ENCODE measurements at regions not wholly inside any gene's neighbourhood (a gene's known extent, or its start where the extent isn't known, plus 50 kb on each side); places are given as distances from the start of the nearest gene placed in this dataset.

DNA sequence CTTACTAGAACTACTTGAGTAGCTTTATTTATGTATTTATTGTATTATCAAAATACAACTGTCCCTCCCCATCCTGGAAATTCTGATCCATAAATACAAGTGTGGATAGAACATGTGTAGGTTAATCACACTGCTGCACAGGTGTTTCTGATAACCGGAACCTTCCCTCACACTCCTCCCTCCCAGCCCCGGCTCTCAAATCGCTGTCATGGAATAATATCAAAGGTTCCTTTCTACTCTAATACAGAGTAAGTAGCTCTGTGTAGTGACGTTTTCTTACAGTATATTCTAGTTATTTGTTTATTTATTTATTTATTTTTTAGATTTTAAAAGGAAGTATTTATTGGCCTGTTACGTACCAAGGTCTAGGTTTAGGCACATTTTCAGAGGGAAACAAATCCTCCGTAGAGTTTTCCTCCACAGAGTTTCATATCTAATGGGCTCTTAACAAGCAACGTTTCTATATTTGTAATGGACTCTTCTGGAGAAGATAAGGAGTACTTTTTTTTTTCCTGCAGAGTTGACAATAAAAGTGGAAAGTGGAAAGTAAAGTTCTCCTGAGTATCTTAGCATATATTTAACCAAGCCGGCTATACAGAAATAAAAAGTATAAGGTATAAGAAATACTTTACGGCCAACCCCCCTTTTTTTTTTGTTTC, 129.0 kb upstream of the CARD18 start:
- BruUV-seq (replicated peaks), result no TSS peak
- H3K79me2 ChIP-seq (ENCODE audit: insufficient read depth, low read depth, low read length), result no peaks in the 10 kb centered on the region
- no peak overlapping the region for H2AFZ ChIP-seq (ENCODE audit: low read length)
- TF ChIP-seq EZH2phosphoT487 (IDR thresholded peaks at IDR 0.05; ENCODE audit: borderline replicate concordance, low read depth, low read length), result no peak
- TF ChIP-seq, protein P1, sequence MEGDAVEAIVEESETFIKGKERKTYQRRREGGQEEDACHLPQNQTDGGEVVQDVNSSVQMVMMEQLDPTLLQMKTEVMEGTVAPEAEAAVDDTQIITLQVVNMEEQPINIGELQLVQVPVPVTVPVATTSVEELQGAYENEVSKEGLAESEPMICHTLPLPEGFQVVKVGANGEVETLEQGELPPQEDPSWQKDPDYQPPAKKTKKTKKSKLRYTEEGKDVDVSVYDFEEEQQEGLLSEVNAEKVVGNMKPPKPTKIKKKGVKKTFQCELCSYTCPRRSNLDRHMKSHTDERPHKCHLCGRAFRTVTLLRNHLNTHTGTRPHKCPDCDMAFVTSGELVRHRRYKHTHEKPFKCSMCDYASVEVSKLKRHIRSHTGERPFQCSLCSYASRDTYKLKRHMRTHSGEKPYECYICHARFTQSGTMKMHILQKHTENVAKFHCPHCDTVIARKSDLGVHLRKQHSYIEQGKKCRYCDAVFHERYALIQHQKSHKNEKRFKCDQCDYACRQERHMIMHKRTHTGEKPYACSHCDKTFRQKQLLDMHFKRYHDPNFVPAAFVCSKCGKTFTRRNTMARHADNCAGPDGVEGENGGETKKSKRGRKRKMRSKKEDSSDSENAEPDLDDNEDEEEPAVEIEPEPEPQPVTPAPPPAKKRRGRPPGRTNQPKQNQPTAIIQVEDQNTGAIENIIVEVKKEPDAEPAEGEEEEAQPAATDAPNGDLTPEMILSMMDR (conservative IDR thresholded peaks at IDR 0.05; ENCODE audit: low read length), result no peak
- POLR2A ChIA-PET, result no interaction called here
- H3K4me1 ChIP-seq (ENCODE audit: insufficient read depth, low read length, poor library complexity, severe bottlenecking), result no peaks in the 10 kb centered on the region
- intact Hi-C loops (cut with micrococcal nuclease; ENCODE audit: unreplicated experiment), result no loop called here
- CTCF ChIA-PET (ENCODE audit: unreplicated experiment), result no interaction called here
- no peaks in the 10 kb centered on the region for H3K36me3 ChIP-seq (ENCODE audit: insufficient read depth, low read length)
- no peak overlapping the region for H3K27ac ChIP-seq (ENCODE audit: low read depth, low read length, poor library complexity, severe bottlenecking)
- no peak overlapping the region for H3K4me3 ChIP-seq (ENCODE audit: low read depth, low read length, poor library complexity, severe bottlenecking)
- no peaks in the 10 kb centered on the region for H3K9me2 ChIP-seq (ENCODE audit: insufficient read depth, low read length)
- no peaks in the 10 kb centered on the region for H3K9me3 ChIP-seq (ENCODE audit: low read length)
- no peak for DNase-seq (ENCODE audit: low spot score)
- H3K4me2 ChIP-seq (ENCODE audit: low read length), result no peak overlapping the region
- H4K20me1 ChIP-seq (ENCODE audit: insufficient read depth, low read length), result no peaks in the 10 kb centered on the region

DNA sequence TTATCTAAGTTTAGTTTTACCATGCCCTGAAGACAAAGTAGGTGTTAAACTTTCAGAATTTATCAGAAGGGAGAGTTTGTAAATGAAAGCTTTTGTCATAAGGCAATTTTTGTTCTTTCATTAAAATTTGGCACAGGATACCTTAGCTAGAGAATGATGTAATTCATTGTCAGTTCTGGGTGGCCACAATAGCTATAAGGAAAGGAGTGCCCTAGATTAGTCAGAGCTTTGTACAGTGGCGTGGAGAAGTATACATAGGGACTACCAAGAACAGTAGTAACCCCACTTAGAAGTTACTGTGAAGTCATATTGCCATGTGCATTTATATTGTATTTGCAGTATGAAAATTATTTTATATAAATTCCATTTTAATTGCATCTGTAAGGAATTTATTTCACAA, 126.3 kb upstream of the CARD18 start:
- BruUV-seq (replicated peaks), result no TSS peak
- H2AFZ ChIP-seq (ENCODE audit: low read length), result no peak overlapping the region
- H4K20me1 ChIP-seq (ENCODE audit: insufficient read depth, low read length), result no peaks in the 10 kb centered on the region
- no peak overlapping the region for H3K27ac ChIP-seq (ENCODE audit: low read depth, low read length, poor library complexity, severe bottlenecking)
- H3K4me1 ChIP-seq (ENCODE audit: insufficient read depth, low read length, poor library complexity, severe bottlenecking), result no peaks in the 10 kb centered on the region
- no peaks in the 10 kb centered on the region for H3K9me3 ChIP-seq (ENCODE audit: low read length)
- no peak for TF ChIP-seq EZH2phosphoT487 (IDR thresholded peaks at IDR 0.05; ENCODE audit: borderline replicate concordance, low read depth, low read length)
- TF ChIP-seq, protein P1 (conservative IDR thresholded peaks at IDR 0.05; ENCODE audit: low read length), result no peak
- H3K79me2 ChIP-seq (ENCODE audit: insufficient read depth, low read depth, low read length), result no peaks in the 10 kb centered on the region
- H3K36me3 ChIP-seq (ENCODE audit: insufficient read depth, low read length), result no peaks in the 10 kb centered on the region
- no peak overlapping the region for H3K4me3 ChIP-seq (ENCODE audit: low read depth, low read length, poor library complexity, severe bottlenecking)
- no peak for DNase-seq (ENCODE audit: low spot score)
- no peaks in the 10 kb centered on the region for H3K9me2 ChIP-seq (ENCODE audit: insufficient read depth, low read length)
- ChIA-PET CTCF (ENCODE audit: unreplicated experiment) (interaction anchor here (0.5 kb wide), 1 partner anchor 57 kb away, joined by 4 read pairs; no protein-coding TSS in a partner anchor), POLR2A (no interaction called here)
- no peak overlapping the region for H3K4me2 ChIP-seq (ENCODE audit: low read length)
- intact Hi-C loops (cut with micrococcal nuclease; ENCODE audit: unreplicated experiment), result no loop called here

DNA sequence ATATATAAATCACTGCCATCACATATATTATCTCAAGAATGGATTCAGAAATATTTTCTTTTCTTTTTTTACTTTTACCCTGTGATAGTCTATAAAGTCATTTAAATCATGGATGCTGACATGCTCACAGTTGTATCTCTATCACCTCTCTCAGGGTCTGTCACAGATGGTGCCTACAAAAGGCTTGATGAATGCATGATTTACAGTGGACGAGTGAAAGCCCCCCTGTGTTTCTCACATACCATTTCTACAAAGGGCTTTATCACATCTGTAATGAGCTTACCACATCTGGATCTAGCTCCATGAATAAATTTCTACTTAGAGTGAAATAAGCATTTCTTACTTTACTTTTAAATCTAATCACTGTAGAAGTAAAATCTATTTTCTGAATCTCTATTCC, 121.4 kb upstream of the CARD18 start:
- TF ChIP-seq EZH2phosphoT487 (IDR thresholded peaks at IDR 0.05; ENCODE audit: borderline replicate concordance, low read depth, low read length), result no peak
- Histone ChIP-seq H4K20me1 (ENCODE audit: insufficient read depth, low read length) (no peaks in the 10 kb centered on the region), H3K79me2 (ENCODE audit: insufficient read depth, low read depth, low read length) (no peaks in the 10 kb centered on the region), H3K4me2 (ENCODE audit: low read length) (no peak overlapping the region), H3K27ac (ENCODE audit: low read depth, low read length, poor library complexity, severe bottlenecking) (no peak overlapping the region), H3K36me3 (ENCODE audit: insufficient read depth, low read length) (no peaks in the 10 kb centered on the region), H3K4me3 (ENCODE audit: low read depth, low read length, poor library complexity, severe bottlenecking) (no peak overlapping the region), H2AFZ (ENCODE audit: low read length) (no peak overlapping the region), H3K9me2 (ENCODE audit: insufficient read depth, low read length) (no peaks in the 10 kb centered on the region), H3K9me3 (ENCODE audit: low read length) (no peaks in the 10 kb centered on the region), H3K4me1 (ENCODE audit: insufficient read depth, low read length, poor library complexity, severe bottlenecking) (no peaks in the 10 kb centered on the region)
- CTCF ChIA-PET (ENCODE audit: unreplicated experiment), result no interaction called here
- DNase-seq (ENCODE audit: low spot score), result no peak
- intact Hi-C loops (cut with micrococcal nuclease; ENCODE audit: unreplicated experiment), result no loop called here
- POLR2A ChIA-PET, result no interaction called here
- BruUV-seq (replicated peaks), result no TSS peak

All from OCI-LY7 (cell line).